Upper lobe of left lung (tissue), 6 donors: ENCODE measurements at regions not wholly inside any gene's neighbourhood (a gene's known extent, or its start where the extent isn't known, plus 50 kb on each side); places are given as distances from the start of the nearest gene placed in this dataset.

Experiments
- ATAC-seq, 2 donors: fragments of 200-7000 bp; cut with Tn5 transposase; one replicate each; pipeline ENCODE4 v1.9.1; 2022; ENCODE audit warnings: mild to moderate bottlenecking in 2 of 2, moderate library complexity in 2 of 2; ENCODE audit not compliant: low FRiP score in 2 of 2
- DNase-seq, 2 donors: peaks; one replicate each; pipeline ENCODE4 v3.0.0-alpha.2; 2019 to 2020
- H3K27ac ChIP-seq, 4 donors: fragments of 200-600 bp; sonication (generic); one replicate each; pipeline ENCODE4 v1.5.1; 2016 to 2019
- H3K27me3 ChIP-seq, 4 donors: fragments of 200-600 bp; sonication (generic); one replicate each; pipeline ENCODE4 v1.5.1; 2017 to 2019
- H3K36me3 ChIP-seq, 4 donors: fragments of 200-600 bp; sonication (generic); one replicate each; pipeline ENCODE4 v1.5.1; 2016 to 2019
- H3K4me1 ChIP-seq, 4 donors: fragments of 200-600 bp; sonication (generic); one replicate each; pipeline ENCODE4 v1.5.1; 2018 to 2019
- H3K4me3 ChIP-seq, 4 donors: fragments of 200-600 bp; sonication (generic); one replicate each; pipeline ENCODE4 v1.5.1; 2017 to 2019; ENCODE audit warnings: mild to moderate bottlenecking in 2 of 4, moderate library complexity in 1 of 4
- H3K9me3 ChIP-seq, 4 donors: fragments of 200-600 bp; sonication (generic); one replicate each; pipeline ENCODE4 v1.5.1; 2018 to 2019
- CTCF ChIP-seq, 6 experiments: fragments of 450-650 bp in 4 of 6; fragments of 200-600 bp in 2 of 6; sonication (generic) in 2 of 6; IDR thresholded peaks; one replicate each; pipeline ENCODE4 v1.5.1; 2016 to 2019; ENCODE audit warnings: antibody characterized with exemption in 6 of 6
- EP300 ChIP-seq, 4 donors: sonication (generic); formaldehyde crosslinking; IDR thresholded peaks; one replicate each; pipeline ENCODE4 v1.5.1; 2017; ENCODE audit warnings: antibody characterized with exemption in 4 of 4, control low read depth in 2 of 4
- POLR2A ChIP-seq, 4 donors: fragments of 450-650 bp; IDR thresholded peaks; one replicate each; pipeline ENCODE4 v1.5.1; 2016 to 2017; ENCODE audit warnings: antibody characterized with exemption in 4 of 4, mild to moderate bottlenecking in 2 of 4
- POLR2AphosphoS5 ChIP-seq, 2 donors: sonication (generic); formaldehyde crosslinking; IDR thresholded peaks; one replicate each; pipeline ENCODE4 v1.5.1; 2017; ENCODE audit warnings: antibody characterized with exemption in 2 of 2
- WGBS, 2 donors: methylation state at CpG; one replicate each; pipeline ENCODE4 v1.1.5; 2017 to 2018; 5-methylcytosine and 5-hydroxymethylcytosine counted together
- donor health status: DM: no; HTN: no; CAD: no; lungs with moderate emphysema.
- donor health status: DM: no; HTN: yes; CAD: no; lungs with severe emphysema.

DNA sequence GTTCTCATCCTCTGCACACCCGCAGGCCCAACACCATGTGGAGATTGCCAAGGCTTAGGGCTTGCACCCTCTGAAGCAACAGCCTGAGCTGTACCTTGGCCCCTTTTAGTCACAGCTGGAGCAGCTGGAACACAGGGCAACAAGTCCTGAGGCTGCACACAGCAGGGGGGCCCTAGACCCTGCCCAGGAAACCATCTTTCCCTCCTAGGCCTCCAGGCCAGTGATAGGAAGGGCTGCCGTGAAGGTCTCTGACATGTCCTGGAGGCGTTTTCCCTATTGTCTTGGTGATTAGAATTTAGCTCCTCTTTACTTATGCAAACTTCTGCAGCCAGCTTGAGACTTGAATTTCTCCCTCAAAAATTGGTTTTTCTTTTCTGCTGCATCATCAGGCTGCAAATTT, 373.5 kb upstream of the CLEC14A start:
- TF ChIP-seq POLR2A (IDR thresholded peaks at IDR 0.05) = no peak
- no peak for TF ChIP-seq EP300 (IDR thresholded peaks at IDR 0.05)
- TF ChIP-seq POLR2AphosphoS5 (IDR thresholded peaks at IDR 0.05) = no peak
- TF ChIP-seq CTCF (IDR thresholded peaks at IDR 0.05) = no peak
- Histone ChIP-seq H3K36me3 (no peaks in the 10 kb centered on the region), H3K4me1 (no peaks in the 10 kb centered on the region), H3K9me3 (peaks cover 0 to 7% (median 3%) of the 10 kb centered on the region in 4 donors), H3K4me3 (no peak overlapping the region), H3K27ac (no peak overlapping the region), H3K27me3 (no peaks in the 10 kb centered on the region)
- 89 to 90% methylated on average over 1 to 2 of the region's 3 CpGs for WGBS, 2 donors
- ATAC-seq (no peak), DNase-seq (no peak)

GRCh38 chr14:38627163-38627562, 371.3 kb upstream of the CLEC14A start:
- Histone ChIP-seq H3K4me1 (no peaks in the 10 kb centered on the region), H3K4me3 (no peak overlapping the region), H3K27ac (no peak overlapping the region), H3K27me3 (no peaks in the 10 kb centered on the region), H3K36me3 (no peaks in the 10 kb centered on the region), H3K9me3 (peaks cover 0 to 7% (median 3%) of the 10 kb centered on the region in 4 donors)
- 100% methylated on average over 2 of the region's 2 CpGs; no CpG with 5 or more reads in 1 of the 2 donors for WGBS, 2 donors
- DNase-seq = peak in 1 of 2 donors; percentile 10
- TF ChIP-seq POLR2AphosphoS5 (IDR thresholded peaks at IDR 0.05) (no peak), EP300 (IDR thresholded peaks at IDR 0.05) (no peak), POLR2A (IDR thresholded peaks at IDR 0.05) (no peak), CTCF (IDR thresholded peaks at IDR 0.05) (no peak)
- peak in 1 of 2 donors; percentile 40 for ATAC-seq

- no peak for TF ChIP-seq POLR2AphosphoS5 (IDR thresholded peaks at IDR 0.05)
- no peak for TF ChIP-seq EP300 (IDR thresholded peaks at IDR 0.05)
- no peak for TF ChIP-seq POLR2A (IDR thresholded peaks at IDR 0.05)
- no peak for TF ChIP-seq CTCF (IDR thresholded peaks at IDR 0.05)
Measured at GRCh38 chr14:38623661-38624060, 367.8 kb upstream of the CLEC14A start.

GRCh38 chr14:38618514-38618913, 362.6 kb upstream of the CLEC14A start:
- H3K36me3 ChIP-seq = no peaks in the 10 kb centered on the region
- ATAC-seq (peak in 1 of 2 donors; percentile 46), DNase-seq (no peak)
- no peaks in the 10 kb centered on the region for H3K27me3 ChIP-seq
- no peak overlapping the region for H3K27ac ChIP-seq
- no peak for TF ChIP-seq EP300 (IDR thresholded peaks at IDR 0.05)
- TF ChIP-seq CTCF (IDR thresholded peaks at IDR 0.05) = no peak
- TF ChIP-seq POLR2AphosphoS5 (IDR thresholded peaks at IDR 0.05) = no peak
- TF ChIP-seq POLR2A (IDR thresholded peaks at IDR 0.05) = no peak
- no peak overlapping the region for H3K4me3 ChIP-seq
- H3K4me1 ChIP-seq = no peaks in the 10 kb centered on the region
- 80 to 100% methylated on average over 1 of the region's 1 CpG for WGBS, 2 donors
- no peaks in the 10 kb centered on the region for H3K9me3 ChIP-seq

More at GRCh38 chr14:38623661-38624060, 367.8 kb upstream of the CLEC14A start:
- no peaks in the 10 kb centered on the region for H3K36me3 ChIP-seq
- no peaks in the 10 kb centered on the region for H3K9me3 ChIP-seq
- H3K27me3 ChIP-seq = no peaks in the 10 kb centered on the region
- no peaks in the 10 kb centered on the region for H3K4me1 ChIP-seq
- WGBS, 2 donors = 70 to 89% methylated on average over 2 of the region's 2 CpGs
- H3K27ac ChIP-seq = no peak overlapping the region
- ATAC-seq (no peak), DNase-seq (no peak)
- H3K4me3 ChIP-seq = no peak overlapping the region

GRCh38 chr14:38616959-38617358, 361.1 kb upstream of the CLEC14A start:
- H3K4me1 ChIP-seq = no peaks in the 10 kb centered on the region
- H3K4me3 ChIP-seq = no peak overlapping the region
- H3K27ac ChIP-seq = no peak overlapping the region
- no peaks in the 10 kb centered on the region for H3K9me3 ChIP-seq
- H3K36me3 ChIP-seq = no peaks in the 10 kb centered on the region
- DNase-seq (peak in 1 of 2 donors; percentile 67), ATAC-seq (peak; percentile 28 to 66)
- H3K27me3 ChIP-seq = no peaks in the 10 kb centered on the region
- 65 to 68% methylated on average over 3 to 4 of the region's 4 CpGs for WGBS, 2 donors
- TF ChIP-seq POLR2A (IDR thresholded peaks at IDR 0.05) = no peak
- TF ChIP-seq CTCF (IDR thresholded peaks at IDR 0.05) = no peak
